ENCODE measurements at regions not wholly inside any gene's neighbourhood (a gene's known extent, or its start where the extent isn't known, plus 50 kb on each side); places are given as distances from the start of the nearest gene placed in this dataset.
"Not testable (repeated sequence)": the region's sequence is repeated elsewhere in the genome, so short reads cannot be mapped to it uniquely, and the experiment has no call there.

- no peak for DNase-seq
These were observed 103.3 kb downstream of the DIRAS3 start for GRCh38 chr1:67947114-67947513.

DNA sequence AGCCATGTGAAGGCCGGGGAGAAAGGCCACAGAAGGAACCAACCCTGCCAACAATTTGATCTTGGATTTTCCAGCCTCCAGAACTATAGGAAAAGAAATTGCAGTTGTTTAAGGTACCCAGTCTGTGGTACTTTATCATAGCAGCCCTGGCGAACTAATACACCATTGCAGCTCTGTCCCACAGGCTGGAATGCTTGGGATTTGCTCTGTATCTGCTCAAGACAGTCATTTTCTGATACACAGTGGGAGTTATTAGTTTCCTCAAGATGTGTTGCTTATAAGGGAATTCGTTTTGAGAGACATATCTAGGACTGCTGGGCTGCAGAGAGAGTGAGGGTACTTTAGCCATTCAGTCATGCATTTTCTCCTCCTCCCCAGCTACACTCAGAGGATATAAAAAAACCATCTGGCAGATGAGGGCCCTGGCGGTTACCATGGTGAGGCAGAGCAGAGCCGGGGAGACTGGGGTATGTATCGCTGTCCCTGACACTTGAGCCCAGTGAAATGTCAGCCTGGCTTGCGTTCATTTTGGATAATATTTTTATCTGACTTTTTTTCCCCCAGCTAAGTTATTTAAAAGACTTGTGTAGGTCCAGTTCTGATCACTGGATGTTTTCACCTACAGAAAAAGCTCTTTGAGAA lies 104.6 kb downstream of the DIRAS3 start:
- DNase-seq: no peak

GRCh38 chr1:67942274-67942673 lies 108.2 kb downstream of the DIRAS3 start:
- no peak for DNase-seq

DNA sequence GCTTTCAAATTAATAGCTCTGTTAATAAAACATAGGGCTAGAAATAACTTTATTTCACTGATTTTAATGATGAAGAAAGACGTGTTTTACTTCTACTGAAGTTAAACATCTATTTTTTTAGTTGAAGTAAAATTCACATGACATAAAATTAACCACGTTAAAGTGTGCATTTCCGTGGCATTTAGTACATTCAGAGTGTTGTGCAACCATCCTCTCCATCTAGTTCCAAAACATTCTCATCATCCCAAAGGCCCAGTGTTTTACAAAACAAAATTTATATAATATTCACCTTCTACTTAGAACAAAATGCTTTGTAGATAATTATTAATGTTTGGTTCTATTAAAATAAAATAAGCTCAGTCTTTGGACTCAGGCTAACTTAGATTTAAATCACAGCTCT lies 108.5 kb upstream of the GNG12 start:
- DNase-seq: no peak

- no peak for DNase-seq
These were observed 107.9 kb upstream of the GNG12 start for GRCh38 chr1:67941155-67941554.

DNA sequence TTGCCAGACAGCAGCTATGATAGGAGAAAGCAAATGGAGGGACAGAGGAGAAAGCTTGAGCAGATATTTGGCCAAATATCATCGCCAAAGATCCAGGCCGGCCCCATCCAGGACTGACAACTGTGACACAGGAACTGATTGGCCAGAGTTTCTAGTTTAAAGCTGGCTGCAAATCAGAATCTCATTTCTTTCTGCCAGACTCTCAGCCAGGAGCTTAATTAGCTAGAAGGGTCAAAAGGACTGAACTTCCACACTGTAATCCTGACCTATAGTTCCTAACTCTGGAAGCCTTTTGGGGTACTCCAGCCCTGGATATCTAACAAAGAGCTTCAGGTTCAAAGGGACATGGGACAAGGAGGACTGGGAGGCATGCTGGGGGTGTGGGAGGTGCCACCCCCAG lies 106.7 kb upstream of the GNG12 start:
- DNase-seq: no peak

- DNase-seq: no peak
These were observed 106.0 kb upstream of the GNG12 start for GRCh38 chr1:67939186-67939743.

GRCh38 chr1:67937651-67938050 lies 104.4 kb upstream of the GNG12 start:
- no peak for DNase-seq

GRCh38 chr1:67937010-67937409 lies 103.7 kb upstream of the GNG12 start:
- no peak for DNase-seq

DNA sequence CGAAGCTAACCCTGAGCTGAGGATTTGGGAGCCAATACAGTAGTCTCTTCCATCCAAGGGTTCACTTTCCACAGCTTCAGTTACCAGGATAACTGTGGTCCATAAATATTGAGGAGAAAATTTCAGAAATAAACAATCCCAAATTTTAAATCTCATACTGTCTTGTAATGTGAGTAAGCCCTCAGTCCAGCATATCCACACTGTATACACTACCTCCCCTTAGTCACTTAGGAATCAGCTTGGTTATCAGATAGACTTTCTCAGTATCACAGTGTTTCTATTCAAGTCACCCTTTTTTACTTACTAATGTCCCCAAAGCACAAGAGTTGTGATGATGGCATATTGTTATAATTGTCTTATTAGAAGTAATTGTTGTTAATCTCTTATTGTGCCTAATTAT lies 102.3 kb upstream of the GNG12 start:
- no peak for DNase-seq

- DNase-seq: no peak
These were observed 97.9 kb upstream of the GNG12 start for GRCh38 chr1:67931198-67931597.

GRCh38 chr1:67923074-67923473 lies 89.8 kb upstream of the GNG12 start:
- no peak for DNase-seq

- no peak for DNase-seq
These were observed 88.6 kb upstream of the GNG12 start for GRCh38 chr1:67921725-67922489.

GRCh38 chr1:67919274-67920072 lies 86.2 kb upstream of the GNG12 start:
- DNase-seq: no peak

- DNase-seq: no peak
These were observed 84.8 kb upstream of the GNG12 start for GRCh38 chr1:67918067-67918466.

DNA sequence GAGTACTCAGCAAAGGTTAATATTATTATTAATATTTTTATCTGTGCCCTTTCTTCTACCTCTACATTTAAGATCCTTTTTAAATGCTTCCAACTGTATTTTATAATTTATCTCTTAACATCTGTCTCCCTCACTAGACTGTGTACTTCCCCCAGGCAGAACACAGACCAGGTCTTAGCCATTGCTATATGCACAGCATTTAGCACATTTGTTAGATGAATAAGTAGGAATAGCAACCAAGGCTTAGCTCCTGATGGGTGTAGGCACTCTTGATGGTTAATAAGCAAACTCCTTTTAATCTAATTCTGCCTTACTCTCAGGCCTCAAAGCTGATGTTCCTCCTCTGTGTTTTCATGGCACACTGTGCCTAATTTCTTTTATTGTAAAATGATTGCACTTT lies 83.7 kb upstream of the GNG12 start:
- DNase-seq: no peak

DNA sequence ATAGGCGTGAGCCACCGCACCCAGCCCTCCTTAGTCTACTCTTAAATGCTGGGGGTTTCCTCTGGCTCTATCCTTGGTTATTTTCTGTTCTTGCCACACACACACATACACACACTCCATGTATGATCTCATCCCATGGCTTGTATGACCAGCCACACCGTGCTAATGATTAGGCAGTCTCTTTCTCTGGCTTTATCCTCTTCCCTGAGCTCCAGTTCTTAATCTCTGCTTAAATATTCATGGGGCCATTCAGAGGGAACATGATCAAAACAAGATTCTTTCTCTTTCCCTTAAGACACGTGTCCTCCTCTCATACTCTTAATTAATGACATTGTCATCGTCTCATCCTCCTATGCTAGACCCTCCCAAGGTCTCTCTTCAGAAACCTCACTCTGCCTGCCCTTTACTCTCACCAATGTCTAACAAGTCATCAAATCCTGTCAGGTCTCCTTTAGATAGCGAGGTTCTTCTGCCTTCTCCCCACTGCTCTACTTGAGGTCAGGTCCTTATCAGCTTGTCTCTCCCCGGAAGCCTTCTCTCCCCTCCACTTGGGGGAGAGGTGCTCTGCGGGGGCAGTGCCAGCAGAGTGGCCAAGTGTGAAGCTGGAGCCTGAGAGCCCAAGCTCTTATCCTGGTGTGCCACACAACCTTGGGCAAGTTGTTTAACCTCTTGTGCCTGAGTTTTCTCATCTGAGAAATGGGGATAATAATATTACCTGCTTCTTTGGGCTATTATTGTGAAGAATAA lies 83.0 kb upstream of the GNG12 start:
- DNase-seq: no peak

GRCh38 chr1:67909776-67910175 lies 76.5 kb upstream of the GNG12 start:
- no peak for DNase-seq

DNA sequence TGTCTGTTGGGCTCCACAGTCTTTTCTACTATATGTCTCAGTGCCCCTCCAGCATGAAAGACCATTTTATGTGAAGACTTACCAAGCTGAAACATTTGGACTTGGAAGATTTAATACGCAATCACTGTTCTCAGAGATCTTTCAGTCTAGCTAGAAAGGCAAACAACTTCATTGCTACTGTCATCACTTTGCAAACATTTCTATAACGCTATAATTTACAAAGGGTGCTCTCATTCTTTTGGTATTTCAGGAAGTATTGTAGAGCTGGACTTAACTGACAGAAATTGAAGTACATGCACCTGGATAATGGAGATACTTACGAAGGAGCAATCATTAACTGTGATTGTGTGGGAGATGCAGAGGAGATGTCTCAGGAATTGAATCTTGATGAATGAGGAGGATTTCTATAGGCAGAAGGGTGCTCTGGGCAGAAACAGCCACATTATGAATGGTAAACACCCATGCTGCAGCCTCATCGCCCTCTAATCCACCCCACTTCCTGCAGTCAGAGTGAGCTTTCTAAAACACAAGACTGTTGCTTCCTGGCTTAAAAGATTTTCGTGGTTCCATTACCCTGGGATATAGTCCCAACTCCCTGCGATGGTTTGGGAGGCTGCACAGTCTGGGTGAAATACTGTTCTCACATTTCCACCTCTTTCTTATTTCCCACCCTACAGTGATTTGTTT lies 75.1 kb upstream of the GNG12 start:
- DNase-seq: no peak

- not testable (repeated sequence) for DNase-seq
These were observed 74.2 kb upstream of the GNG12 start for GRCh38 chr1:67907467-67907866.

DNA sequence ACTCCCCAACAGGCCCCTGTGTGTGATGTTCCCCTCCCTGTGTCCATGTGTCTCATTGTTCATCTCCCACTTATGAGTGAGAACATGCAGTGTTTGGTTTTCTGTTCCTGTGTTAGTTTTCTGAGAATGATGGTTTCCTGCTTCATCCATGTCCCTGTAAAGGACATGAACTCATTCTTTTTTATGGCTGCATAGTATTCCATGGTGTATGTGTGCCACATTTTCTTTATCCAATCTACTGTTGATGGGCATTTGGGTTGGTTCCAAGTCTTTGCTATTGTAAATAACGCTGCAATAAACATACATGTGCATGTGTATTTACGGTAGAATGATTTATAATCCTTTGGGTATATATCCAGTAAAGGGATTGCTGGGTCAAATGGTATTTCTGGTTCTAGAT lies 72.7 kb upstream of the GNG12 start:
- not testable (repeated sequence) for DNase-seq

Data from T-helper 1 cell (primary cell).